ENCODE measurements at regions not wholly inside any gene's neighbourhood (a gene's known extent, or its start where the extent isn't known, plus 50 kb on each side); places are given as distances from the start of the nearest gene placed in this dataset.

DNA sequence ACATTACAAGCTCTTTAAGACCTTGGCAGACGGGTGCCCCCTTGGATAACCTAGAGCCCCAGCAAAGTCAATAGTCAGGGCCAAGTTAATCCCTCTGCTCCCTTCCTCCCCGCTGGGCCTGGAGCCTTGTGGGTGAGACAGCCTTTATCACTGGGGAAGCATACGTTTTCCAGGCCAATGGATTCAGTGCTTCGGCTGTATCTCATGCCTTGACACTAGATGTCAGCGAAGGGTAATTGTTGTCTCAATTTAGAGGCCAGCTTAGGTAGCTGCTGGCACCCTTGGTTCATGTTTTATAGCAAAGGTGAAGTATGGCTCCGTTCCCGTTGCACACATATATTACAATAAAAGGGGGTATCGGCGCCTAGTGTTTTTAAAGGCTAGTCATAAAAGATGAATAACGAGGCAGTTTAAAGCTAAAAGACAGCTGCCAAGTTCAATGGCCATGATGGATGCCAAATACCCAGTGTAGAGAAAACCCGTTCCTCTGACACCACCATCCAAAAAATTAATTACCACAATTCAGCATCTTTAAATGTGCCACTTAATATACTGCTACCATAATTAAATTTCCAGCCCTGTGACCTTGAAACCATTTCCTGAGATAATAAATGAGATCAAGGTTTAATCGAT, 52.3 kb upstream of the BNIP2 start:
- TF ChIP-seq, protein P1, sequence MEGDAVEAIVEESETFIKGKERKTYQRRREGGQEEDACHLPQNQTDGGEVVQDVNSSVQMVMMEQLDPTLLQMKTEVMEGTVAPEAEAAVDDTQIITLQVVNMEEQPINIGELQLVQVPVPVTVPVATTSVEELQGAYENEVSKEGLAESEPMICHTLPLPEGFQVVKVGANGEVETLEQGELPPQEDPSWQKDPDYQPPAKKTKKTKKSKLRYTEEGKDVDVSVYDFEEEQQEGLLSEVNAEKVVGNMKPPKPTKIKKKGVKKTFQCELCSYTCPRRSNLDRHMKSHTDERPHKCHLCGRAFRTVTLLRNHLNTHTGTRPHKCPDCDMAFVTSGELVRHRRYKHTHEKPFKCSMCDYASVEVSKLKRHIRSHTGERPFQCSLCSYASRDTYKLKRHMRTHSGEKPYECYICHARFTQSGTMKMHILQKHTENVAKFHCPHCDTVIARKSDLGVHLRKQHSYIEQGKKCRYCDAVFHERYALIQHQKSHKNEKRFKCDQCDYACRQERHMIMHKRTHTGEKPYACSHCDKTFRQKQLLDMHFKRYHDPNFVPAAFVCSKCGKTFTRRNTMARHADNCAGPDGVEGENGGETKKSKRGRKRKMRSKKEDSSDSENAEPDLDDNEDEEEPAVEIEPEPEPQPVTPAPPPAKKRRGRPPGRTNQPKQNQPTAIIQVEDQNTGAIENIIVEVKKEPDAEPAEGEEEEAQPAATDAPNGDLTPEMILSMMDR (IDR thresholded peaks at IDR 0.05) = no peak
- TF ChIP-seq POLR2A (IDR thresholded peaks at IDR 0.05) (no peak), EP300 (IDR thresholded peaks at IDR 0.05) (no peak), POLR2AphosphoS5 (IDR thresholded peaks at IDR 0.05) (no peak)
